H1 (cell line): ENCODE measurements at regions not wholly inside any gene's neighbourhood (a gene's known extent, or its start where the extent isn't known, plus 50 kb on each side); places are given as distances from the start of the nearest gene placed in this dataset.

Experiments used
- CTCF ChIA-PET: fragments of 300-600 bp; sonication (Branson Sonifier 250); formaldehyde crosslinking; loops from one replicate; lab custom pipeline; 2021; ENCODE audit not compliant: partially characterized antibody; lab: Charles Lee
- POLR2A ChIA-PET: fragments of 300-600 bp; sonication (Branson Sonifier 250); formaldehyde crosslinking; loops from one replicate; lab custom pipeline; 2021; ENCODE audit warnings: inconsistent platforms; ENCODE audit not compliant: partially characterized antibody; lab: Charles Lee
- DNase-seq, 2 experiments: peaks; one replicate each; pipeline versions ENCODE4 v3.0.0 to v3.0.0-alpha.2; 2010 to 2022; ENCODE audit warnings: low spot score in 2 of 2, low read depth in 1 of 2, mixed read lengths in 1 of 2
- FAIRE-seq: peaks from 2 replicates; lab custom pipeline; 2011; peaks lifted over from hg19 to GRCh38; lab: Jason Lieb, UNC
- H2AFZ ChIP-seq: 2 replicates; pipeline ENCODE4 v1.8.1; 2012; ENCODE audit warnings: low read length, inconsistent platforms
- H2AK5ac ChIP-seq: 2 replicates; pipeline ENCODE4 v1.6.1; 2013; ENCODE audit warnings: low read depth, low read length
- H2BK120ac ChIP-seq: replicated peaks from 2 replicates; pipeline ENCODE3; 2013; ENCODE audit warnings: low read depth, low read length, inconsistent platforms
- H2BK12ac ChIP-seq: 2 replicates; pipeline ENCODE4 v1.6.1; 2013; ENCODE audit warnings: low read depth, low read length
- H2BK15ac ChIP-seq: 2 replicates; pipeline ENCODE4 v1.6.1; 2013; ENCODE audit warnings: low read length
- H2BK20ac ChIP-seq: 2 replicates; pipeline ENCODE4 v1.6.1; 2013; ENCODE audit warnings: low read length
- H2BK5ac ChIP-seq: 2 replicates; pipeline ENCODE4 v1.6.1; 2013; ENCODE audit warnings: low read depth, low read length
- H3K14ac ChIP-seq: 2 replicates; pipeline ENCODE4 v1.6.1; 2013; ENCODE audit warnings: inconsistent platforms; ENCODE audit not compliant: insufficient read length
- H3K18ac ChIP-seq: 2 replicates; pipeline ENCODE4 v1.6.1; 2013; ENCODE audit warnings: low read length; ENCODE audit errors: extremely low read depth
- H3K23ac ChIP-seq: 2 replicates; pipeline ENCODE4 v1.6.1; 2013; ENCODE audit warnings: inconsistent platforms; ENCODE audit not compliant: insufficient read length
- H3K23me2 ChIP-seq: 2 replicates; pipeline ENCODE4 v1.6.1; 2013; ENCODE audit warnings: low read depth, low read length
- H3K27ac ChIP-seq: 2 replicates; pipeline ENCODE4 v1.6.1; 2011; ENCODE audit warnings: low read depth, low read length, inconsistent platforms
- H3K27me3 ChIP-seq, 4 experiments: replicated peaks in 1 of 4; 1 replicate in 1 of 4; 2 replicates in 3 of 4; pipeline versions ENCODE4 v1.6.1 to v1.8.1; 2011 to 2013; ENCODE audit warnings: low read length in 3 of 4, mild to moderate bottlenecking in 3 of 4, inconsistent platforms in 2 of 4, mixed read lengths in 2 of 4, moderate library complexity in 1 of 4; ENCODE audit not compliant: control insufficient read depth in 3 of 4, insufficient read depth in 3 of 4; ENCODE audit errors: extremely low read depth in 1 of 4
- H3K36me3 ChIP-seq, 4 experiments: 2 replicates each; pipeline versions ENCODE4 v1.6.1 to v1.8.1; 2011 to 2013; ENCODE audit warnings: mild to moderate bottlenecking in 4 of 4, low read length in 3 of 4, moderate library complexity in 2 of 4, control low read depth in 1 of 4, inconsistent platforms in 1 of 4; ENCODE audit not compliant: insufficient read depth in 4 of 4, control insufficient read depth in 2 of 4
- H3K4ac ChIP-seq: replicated peaks from 2 replicates; pipeline ENCODE3; 2013; ENCODE audit warnings: low read length, low read depth, mixed read lengths, inconsistent platforms; ENCODE audit not compliant: insufficient read length
- H3K4me1 ChIP-seq, 4 experiments: replicated peaks in 1 of 4; 1 replicate in 1 of 4; 2 replicates in 3 of 4; pipeline versions ENCODE4 v1.6.1 to v1.8.1; 2011 to 2013; ENCODE audit warnings: low read length in 3 of 4, inconsistent platforms in 2 of 4, mixed read lengths in 1 of 4; ENCODE audit not compliant: insufficient read depth in 4 of 4, control insufficient read depth in 3 of 4
- H3K4me2 ChIP-seq, 2 experiments: 2 replicates each; pipeline versions ENCODE4 v1.6.1 to v1.8.1; 2011 to 2013; ENCODE audit warnings: low read depth in 2 of 2, low read length in 2 of 2, control low read depth in 1 of 2, inconsistent platforms in 1 of 2, mild to moderate bottlenecking in 1 of 2; ENCODE audit not compliant: insufficient read depth in 1 of 2
- H3K4me3 ChIP-seq, 4 experiments: fragments of 200-600, 300-600 bp in 1 of 4; sonication (generic), shearing (Covaris generic), sonication (Bioruptor Twin) in 1 of 4; 2 replicates each; pipeline versions ENCODE4 v1.5.1 to v1.8.1; 2011 to 2016; ENCODE audit warnings: low read length in 4 of 4, low read depth in 3 of 4, control low read depth in 2 of 4, inconsistent platforms in 2 of 4, mild to moderate bottlenecking in 2 of 4, mixed read lengths in 1 of 4, moderate library complexity in 1 of 4; ENCODE audit not compliant: insufficient read depth in 2 of 4; ENCODE audit errors: extremely low read depth in 1 of 4
- H3K56ac ChIP-seq: replicated peaks from 2 replicates; pipeline ENCODE3; 2013; ENCODE audit warnings: low read depth, mild to moderate bottlenecking, mixed read lengths, low read length, inconsistent platforms; ENCODE audit not compliant: insufficient read length
- H3K79me1 ChIP-seq: 2 replicates; pipeline ENCODE4 v1.6.1; 2013; ENCODE audit warnings: low read depth, low read length, control low read depth
- H3K79me2 ChIP-seq, 2 experiments: 2 replicates each; pipeline versions ENCODE4 v1.6.1 to v1.8.1; 2012 to 2013; ENCODE audit warnings: low read length in 2 of 2, mild to moderate bottlenecking in 2 of 2, inconsistent platforms in 1 of 2; ENCODE audit not compliant: insufficient read depth in 2 of 2, control insufficient read depth in 1 of 2
- H3K9ac ChIP-seq, 4 experiments: replicated peaks in 1 of 4; 1 replicate in 1 of 4; 2 replicates in 3 of 4; pipeline versions ENCODE4 v1.6.1 to v1.8.1; 2011 to 2013; ENCODE audit warnings: low read depth in 3 of 4, low read length in 3 of 4, control low read depth in 2 of 4, mild to moderate bottlenecking in 2 of 4, moderate library complexity in 2 of 4, inconsistent platforms in 1 of 4; ENCODE audit errors: extremely low read depth in 1 of 4
- H3K9me3 ChIP-seq, 2 experiments: 2 replicates each; pipeline versions ENCODE4 v1.6.1 to v1.8.1; 2012 to 2013; ENCODE audit warnings: mild to moderate bottlenecking in 2 of 2, moderate library complexity in 2 of 2, control low read depth in 1 of 2, inconsistent platforms in 1 of 2, low read depth in 1 of 2, low read length in 1 of 2, mixed read lengths in 1 of 2; ENCODE audit not compliant: insufficient read depth in 2 of 2
- H4K20me1 ChIP-seq, 2 experiments: replicated peaks in 1 of 2; 2 replicates each; pipeline versions ENCODE3 to v1.8.1; 2011 to 2013; ENCODE audit warnings: inconsistent platforms in 2 of 2, low read length in 2 of 2, mild to moderate bottlenecking in 1 of 2; ENCODE audit not compliant: insufficient read depth in 2 of 2, control insufficient read depth in 1 of 2
- H4K5ac ChIP-seq: 2 replicates; pipeline ENCODE4 v1.6.1; 2013; ENCODE audit warnings: low read length, low read depth, mixed read lengths, inconsistent platforms; ENCODE audit not compliant: insufficient read length
- H4K8ac ChIP-seq: 2 replicates; pipeline ENCODE4 v1.8.0; 2013; ENCODE audit warnings: mild to moderate bottlenecking, moderate library complexity, low read length, inconsistent platforms; ENCODE audit not compliant: insufficient read depth; ENCODE audit errors: extremely low read depth
- H4K91ac ChIP-seq: replicated peaks from 2 replicates; pipeline ENCODE3; 2013; ENCODE audit warnings: low read length, mixed read lengths, inconsistent platforms; ENCODE audit not compliant: insufficient read length
- CBX5 ChIP-seq: fragments of 300-800, 300-1000 bp; sonication (generic); IDR thresholded peaks from 2 replicates; pipeline ENCODE4 v1.7.1; 2016; ENCODE audit warnings: antibody characterized with exemption, low read length, low read depth
- CEBPB ChIP-seq: IDR thresholded peaks from 2 replicates; pipeline ENCODE4 v1.6.1; 2012; ENCODE audit warnings: low read depth, low read length
- GABPA ChIP-seq: IDR thresholded peaks from 2 replicates; pipeline ENCODE4 v1.6.1; 2011; ENCODE audit warnings: mild to moderate bottlenecking, low read length, moderate library complexity, borderline replicate concordance; ENCODE audit not compliant: insufficient read depth
- KDM4A ChIP-seq: IDR thresholded peaks from one replicate; pipeline ENCODE4 v1.7.1; 2012; ENCODE audit warnings: low read depth, mild to moderate bottlenecking, moderate library complexity, low read length, inconsistent platforms; ENCODE audit not compliant: severe bottlenecking
- KDM5A ChIP-seq: fragments of 200-600 bp; IDR thresholded peaks from 2 replicates; pipeline ENCODE4 v1.7.1; 2012; ENCODE audit warnings: mild to moderate bottlenecking, low read length, inconsistent platforms, mixed read lengths
- POU5F1 ChIP-seq: IDR thresholded peaks from 2 replicates; pipeline ENCODE4 v1.6.1; 2011; ENCODE audit warnings: low read depth, mild to moderate bottlenecking, low read length, moderate library complexity
- RAD21 ChIP-seq, 2 experiments: IDR thresholded peaks in 1 of 2; conservative IDR thresholded peaks in 1 of 2; 2 replicates each; pipeline ENCODE4 v1.6.1; 2011; ENCODE audit warnings: low read depth in 2 of 2, low read length in 2 of 2, improper control_type of control experiment in 1 of 2, inconsistent platforms in 1 of 2, mild to moderate bottlenecking in 1 of 2, moderate library complexity in 1 of 2
- RNF2 ChIP-seq: fragments of 200-900, 300-1000 bp; sonication (generic); IDR thresholded peaks from 2 replicates; pipeline ENCODE4 v1.7.1; 2016; ENCODE audit warnings: borderline replicate concordance, low read depth, mild to moderate bottlenecking, antibody characterized with exemption, low read length; ENCODE audit not compliant: poor library complexity, severe bottlenecking; ENCODE audit errors: missing control alignments
- SIN3A ChIP-seq, 2 experiments: IDR thresholded peaks in 1 of 2; conservative IDR thresholded peaks in 1 of 2; 2 replicates each; pipeline ENCODE4 v1.6.1; 2011 to 2012; ENCODE audit warnings: low read length in 2 of 2, improper control_type of control experiment in 1 of 2, low read depth in 1 of 2, mild to moderate bottlenecking in 1 of 2
- SIRT6 ChIP-seq: IDR thresholded peaks from one replicate; pipeline ENCODE4 v1.7.1; 2012; ENCODE audit warnings: low read length, inconsistent platforms
- TAF7 ChIP-seq: optimal IDR thresholded peaks from 2 replicates; pipeline ENCODE3; 2011; ENCODE audit warnings: low read depth, mild to moderate bottlenecking, inconsistent platforms, low read length, moderate library complexity, borderline replicate concordance
- TEAD4 ChIP-seq: IDR thresholded peaks from 2 replicates; pipeline ENCODE4 v1.6.1; 2012; ENCODE audit warnings: low read depth, low read length, inconsistent platforms, mixed read lengths
- YY1 ChIP-seq: IDR thresholded peaks from 2 replicates; pipeline ENCODE4 v1.6.1; 2011; ENCODE audit warnings: low read depth, mild to moderate bottlenecking, low read length
- ZNF274 ChIP-seq: IDR thresholded peaks from 2 replicates; pipeline ENCODE4 v1.7.0; 2012; ENCODE audit warnings: low read length, borderline replicate concordance; ENCODE audit errors: extremely low read depth
- WGBS, 2 experiments: shearing (Covaris generic) in 1 of 2; methylation state at CpG; one replicate each; pipeline versions ENCODE4 v1.1.6 to v1.1.7; 2013 to 2015; ENCODE audit warnings: low lambda C conversion rate in 2 of 2, mixed read lengths in 2 of 2, inconsistent platforms in 1 of 2, low coverage in 1 of 2, missing lambda C conversion rate in 1 of 2; ENCODE audit not compliant: insufficient replicate concordance in 2 of 2, insufficient coverage in 1 of 2, insufficient read length in 1 of 2; ENCODE audit errors: extremely low coverage in 1 of 2, missing lambda C conversion rate in 1 of 2; 5-methylcytosine and 5-hydroxymethylcytosine counted together

DNA sequence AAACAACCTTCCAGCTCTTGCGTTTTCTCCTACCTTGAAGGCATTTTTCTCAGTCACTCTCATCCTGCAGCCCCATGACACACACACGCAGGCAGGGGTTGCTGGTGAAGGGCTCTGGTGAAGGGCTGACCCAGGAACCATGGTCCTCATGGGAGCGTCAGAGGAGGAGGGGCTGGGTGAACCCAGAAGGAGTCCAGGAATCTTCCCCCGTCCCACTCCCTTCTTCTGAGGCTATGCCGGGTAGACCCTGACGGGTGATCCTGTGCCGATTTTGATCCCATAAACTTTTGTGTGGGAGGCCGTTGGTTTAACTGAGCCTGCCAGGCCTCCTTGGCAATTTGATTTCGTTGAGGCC lies 278.4 kb upstream of the FOXF1 start:
- H3K23ac ChIP-seq, result no peak overlapping the region
- no peak overlapping the region for H3K56ac ChIP-seq
- H3K27me3 ChIP-seq, result peaks cover 0 to 4% (median 0%) of the 10 kb centered on the region in 4 experiments; a peak in 2 of 7 replicates
- 95% methylated on average over 9 of the region's 9 CpGs; no CpG with 5 or more reads in 1 of the 2 experiments for WGBS, 2 experiments
- H3K18ac ChIP-seq, result no peak overlapping the region
- no peaks in the 10 kb centered on the region for H3K4me1 ChIP-seq
- no peak overlapping the region for H2BK12ac ChIP-seq
- no peak overlapping the region for H3K4me3 ChIP-seq
- H4K8ac ChIP-seq, result no peak overlapping the region
- no peak overlapping the region for H2AFZ ChIP-seq
- no peak overlapping the region for H3K9ac ChIP-seq
- no peak for FAIRE-seq
- no peak overlapping the region for H2AK5ac ChIP-seq
- H3K79me2 ChIP-seq, result no peaks in the 10 kb centered on the region
- no peak overlapping the region for H3K14ac ChIP-seq
- no peak overlapping the region for H2BK120ac ChIP-seq
- H4K91ac ChIP-seq, result no peak overlapping the region
- H2BK5ac ChIP-seq, result no peak overlapping the region
- H3K4ac ChIP-seq, result no peak overlapping the region
- no peaks in the 10 kb centered on the region for H3K36me3 ChIP-seq
- H3K9me3 ChIP-seq, result peaks cover 3 to 15% of the 10 kb centered on the region in 2 experiments; a peak in 3 of 4 replicates
- no peak overlapping the region for H2BK20ac ChIP-seq
- no peak overlapping the region for H3K4me2 ChIP-seq
- no peaks in the 10 kb centered on the region for H3K23me2 ChIP-seq
- H3K79me1 ChIP-seq, result no peaks in the 10 kb centered on the region
- no peak overlapping the region for H2BK15ac ChIP-seq
- no peak overlapping the region for H4K5ac ChIP-seq
- CTCF ChIA-PET, result interaction anchor here (1.5 to 1.9 kb wide), 4 partner anchors 9 to 212 kb away, joined by 3 to 8 read pairs (median 4); no protein-coding TSS in a partner anchor
- H4K20me1 ChIP-seq, result no peaks in the 10 kb centered on the region
- no peak for DNase-seq
- H3K27ac ChIP-seq, result no peak overlapping the region
- POLR2A ChIA-PET, result interaction anchor here (0.6 kb wide), 1 partner anchor 175 kb away, joined by 3 read pairs; no protein-coding TSS in a partner anchor
- TF ChIP-seq SIRT6 (no peak), POU5F1 (no peak), GABPA (no peak), CBX5 (no peak), TEAD4 (no peak), ZNF274 (no peak), RNF2 (no peak), SIN3A (conservative IDR thresholded peaks at IDR 0.05 in 1 of 2, IDR thresholded peaks at IDR 0.05 in 1 of 2; ENCODE audit: low read depth in 1 of 2, low read length in 2 of 2) (no peak), YY1 (no peak), KDM4A (no peak), TAF7 (no peak), CEBPB (no peak), RAD21 (IDR thresholded peaks at IDR 0.05 in 1 of 2, conservative IDR thresholded peaks at IDR 0.05 in 1 of 2; ENCODE audit: low read depth in 2 of 2, low read length in 2 of 2) (no peak), KDM5A (no peak)
